ENCODE measurements at regions not wholly inside any gene's neighbourhood (a gene's known extent, or its start where the extent isn't known, plus 50 kb on each side); places are given as distances from the start of the nearest gene placed in this dataset.

DNA sequence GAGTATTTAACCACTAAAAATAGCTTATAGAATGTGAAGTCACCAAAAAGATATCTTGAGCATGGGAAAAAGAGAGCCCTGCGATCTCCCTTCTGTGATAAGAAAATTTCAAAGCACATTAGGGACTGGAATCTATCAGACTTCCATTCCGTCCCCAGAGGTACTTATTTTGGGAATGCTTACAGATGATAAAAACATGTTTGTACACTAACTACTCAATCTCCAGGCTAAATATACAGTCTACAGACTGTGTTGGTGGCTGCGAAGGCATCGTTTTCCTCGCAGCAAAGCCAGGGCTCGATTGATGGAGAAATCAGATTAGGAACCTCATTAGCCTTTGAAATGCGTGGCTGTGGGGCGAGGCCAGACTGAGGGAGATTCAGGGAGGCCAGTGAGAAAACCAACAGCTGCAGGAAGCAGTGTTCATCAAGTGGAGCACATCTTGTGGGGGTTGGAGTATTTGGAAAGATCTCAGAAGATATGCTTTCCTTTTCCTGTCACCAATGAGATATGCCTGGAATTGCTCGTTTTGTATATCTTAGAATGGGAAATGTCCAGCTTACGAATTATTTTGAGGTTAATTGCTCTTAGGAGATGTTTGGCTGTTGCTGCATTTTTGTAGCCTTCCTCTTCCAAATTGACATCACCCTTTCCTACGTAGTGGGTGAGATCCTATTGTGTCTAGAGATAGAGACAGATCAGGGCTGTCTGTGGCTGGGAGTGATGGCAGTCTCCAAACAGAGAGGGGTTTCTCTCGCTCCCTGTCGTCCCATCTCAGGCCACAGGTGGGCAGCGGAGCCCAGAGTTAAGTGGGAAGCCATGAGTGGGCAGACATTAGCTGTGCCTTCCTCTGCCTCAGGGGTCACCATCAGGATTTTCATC is 224.9 kb upstream of the FAT1 start:
- DNase-seq, result no peak
- Histone ChIP-seq H3K36me3 (ENCODE audit: low read depth) (no peaks in the 10 kb centered on the region), H3K4me1 (ENCODE audit: low read depth) (peaks cover 13% of the 10 kb centered on the region), H3K9me3 (no peaks in the 10 kb centered on the region), H3K4me3 (no peak overlapping the region)
- TF ChIP-seq, protein P1, sequence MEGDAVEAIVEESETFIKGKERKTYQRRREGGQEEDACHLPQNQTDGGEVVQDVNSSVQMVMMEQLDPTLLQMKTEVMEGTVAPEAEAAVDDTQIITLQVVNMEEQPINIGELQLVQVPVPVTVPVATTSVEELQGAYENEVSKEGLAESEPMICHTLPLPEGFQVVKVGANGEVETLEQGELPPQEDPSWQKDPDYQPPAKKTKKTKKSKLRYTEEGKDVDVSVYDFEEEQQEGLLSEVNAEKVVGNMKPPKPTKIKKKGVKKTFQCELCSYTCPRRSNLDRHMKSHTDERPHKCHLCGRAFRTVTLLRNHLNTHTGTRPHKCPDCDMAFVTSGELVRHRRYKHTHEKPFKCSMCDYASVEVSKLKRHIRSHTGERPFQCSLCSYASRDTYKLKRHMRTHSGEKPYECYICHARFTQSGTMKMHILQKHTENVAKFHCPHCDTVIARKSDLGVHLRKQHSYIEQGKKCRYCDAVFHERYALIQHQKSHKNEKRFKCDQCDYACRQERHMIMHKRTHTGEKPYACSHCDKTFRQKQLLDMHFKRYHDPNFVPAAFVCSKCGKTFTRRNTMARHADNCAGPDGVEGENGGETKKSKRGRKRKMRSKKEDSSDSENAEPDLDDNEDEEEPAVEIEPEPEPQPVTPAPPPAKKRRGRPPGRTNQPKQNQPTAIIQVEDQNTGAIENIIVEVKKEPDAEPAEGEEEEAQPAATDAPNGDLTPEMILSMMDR (IDR thresholded peaks at IDR 0.05), result no peak
- intact Hi-C loops (cut with DNase I, micrococcal nuclease), result no loop called here
- ATAC-seq, result no peak

DNA sequence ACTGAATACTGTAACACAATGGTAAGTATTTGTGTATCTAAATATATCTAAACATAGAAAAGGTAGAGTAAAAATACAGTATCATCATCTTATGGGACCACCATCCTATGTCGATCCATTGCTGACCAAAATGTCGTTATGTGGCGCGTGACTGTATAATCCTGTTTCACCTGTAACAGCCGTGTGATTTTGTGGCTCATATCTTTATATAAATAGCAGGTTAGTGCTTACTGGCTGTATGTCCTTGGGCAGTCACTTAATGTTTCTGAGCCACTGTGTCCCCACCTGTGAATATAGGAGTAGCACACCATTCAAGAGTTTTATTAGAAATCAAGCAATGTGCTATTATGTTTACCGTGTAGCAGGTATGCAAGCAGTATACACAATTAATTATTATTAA is 226.2 kb upstream of the FAT1 start:
- Histone ChIP-seq H3K4me3 (no peak overlapping the region), H3K4me1 (ENCODE audit: low read depth) (peaks cover 11% of the 10 kb centered on the region), H3K36me3 (ENCODE audit: low read depth) (no peaks in the 10 kb centered on the region), H3K9me3 (no peaks in the 10 kb centered on the region)
- no peak for ATAC-seq
- no peak for DNase-seq
- intact Hi-C loops (cut with DNase I, micrococcal nuclease), result no loop called here
- TF ChIP-seq, protein P1 (IDR thresholded peaks at IDR 0.05), result no peak

DNA sequence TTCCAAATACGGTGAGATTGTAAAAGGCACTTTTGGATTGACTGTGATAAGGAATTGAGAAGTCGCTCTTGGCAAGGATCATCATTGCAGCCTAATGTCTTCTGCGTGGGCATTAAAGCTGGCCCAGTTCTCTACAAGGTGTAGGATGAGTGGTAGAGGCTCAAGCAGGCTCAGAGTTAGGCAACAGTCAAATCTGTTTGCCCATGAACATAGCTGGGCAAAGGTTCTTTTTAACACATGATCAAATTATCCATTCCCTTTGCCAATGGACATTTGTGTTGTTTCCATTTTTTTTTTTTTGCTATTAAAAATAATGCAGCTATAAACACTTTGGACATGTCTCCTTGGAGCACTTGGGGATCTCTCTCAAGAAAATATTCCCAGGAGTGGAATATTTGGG is 229.1 kb upstream of the FAT1 start:
- TF ChIP-seq, protein P1 (IDR thresholded peaks at IDR 0.05), result no peak
- Histone ChIP-seq H3K4me1 (ENCODE audit: low read depth) (no peaks in the 10 kb centered on the region), H3K9me3 (no peaks in the 10 kb centered on the region), H3K36me3 (ENCODE audit: low read depth) (no peaks in the 10 kb centered on the region), H3K4me3 (no peak overlapping the region)
- intact Hi-C loops (cut with DNase I, micrococcal nuclease), result no loop called here
- no peak for DNase-seq
- ATAC-seq, result no peak

DNA sequence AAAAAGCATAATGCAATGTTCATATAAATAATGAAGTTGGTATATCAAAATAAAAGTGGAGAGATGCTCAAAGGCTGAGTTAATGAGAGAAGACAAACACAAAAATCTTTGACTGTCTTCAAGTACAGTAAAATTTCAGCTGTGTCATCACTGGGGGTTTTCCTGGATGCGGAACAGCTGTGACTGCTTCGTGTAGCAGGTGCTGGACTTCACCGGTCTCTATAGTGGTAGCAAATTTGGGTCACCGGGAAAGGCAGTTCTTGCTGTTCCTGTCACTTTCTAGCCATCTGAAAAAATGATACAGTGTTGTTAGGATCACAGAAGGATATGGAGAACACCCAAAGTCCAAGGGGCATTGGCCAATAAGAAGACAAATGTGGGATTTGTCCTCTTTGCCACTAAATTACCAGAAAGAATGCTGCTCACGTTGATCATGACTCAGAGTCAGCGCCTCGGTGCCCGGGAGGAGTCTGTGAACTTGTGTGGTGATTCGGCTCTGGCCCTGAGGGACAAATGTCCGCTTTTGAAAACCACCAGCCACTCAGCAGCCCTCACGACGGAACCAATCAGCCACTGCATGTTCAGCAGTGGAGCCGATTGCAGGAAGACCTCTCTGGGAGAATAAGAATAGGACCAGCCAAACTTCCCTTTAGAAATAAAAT is 230.1 kb upstream of the FAT1 start:
- TF ChIP-seq, protein P1 (IDR thresholded peaks at IDR 0.05), result no peak
- no peaks in the 10 kb centered on the region for H3K9me3 ChIP-seq
- no peaks in the 10 kb centered on the region for H3K4me1 ChIP-seq (ENCODE audit: low read depth)
- intact Hi-C loops (cut with DNase I, micrococcal nuclease), result no loop called here
- DNase-seq, result no peak
- no peak for ATAC-seq
- no peak overlapping the region for H3K4me3 ChIP-seq
- no peaks in the 10 kb centered on the region for H3K36me3 ChIP-seq (ENCODE audit: low read depth)

DNA sequence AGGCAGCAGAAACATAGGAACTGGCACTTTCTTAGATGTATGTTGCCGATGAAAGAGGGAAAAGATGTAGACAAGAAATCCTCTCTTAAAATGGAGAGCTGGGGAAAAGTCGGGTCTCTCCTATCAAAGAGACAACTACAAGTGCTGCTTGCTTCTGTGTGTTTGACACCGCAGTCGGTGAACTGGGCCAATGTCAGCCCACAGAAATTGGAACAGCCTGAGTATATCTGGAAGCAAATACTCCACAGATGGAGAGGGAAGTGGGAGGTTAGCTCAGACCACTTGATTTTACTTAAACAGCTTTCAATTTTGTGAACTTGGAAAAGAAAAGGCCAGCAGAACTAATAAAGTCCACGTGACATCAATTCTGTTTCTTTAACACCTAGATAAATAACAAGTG is 230.9 kb upstream of the FAT1 start:
- TF ChIP-seq, protein P1 (IDR thresholded peaks at IDR 0.05), result no peak
- intact Hi-C loops (cut with DNase I, micrococcal nuclease), result no loop called here
- Histone ChIP-seq H3K4me3 (no peak overlapping the region), H3K4me1 (ENCODE audit: low read depth) (no peaks in the 10 kb centered on the region), H3K9me3 (no peaks in the 10 kb centered on the region), H3K36me3 (ENCODE audit: low read depth) (no peaks in the 10 kb centered on the region)
- ATAC-seq (no peak), DNase-seq (no peak)
